ENCODE measurements at regions not wholly inside any gene's neighbourhood (a gene's known extent, or its start where the extent isn't known, plus 50 kb on each side); places are given as distances from the start of the nearest gene placed in this dataset.
"Not testable (repeated sequence)": the region's sequence is repeated elsewhere in the genome, so short reads cannot be mapped to it uniquely, and the experiment has no call there.

GRCh38 chr22:33142282-33143055 lies 84.3 kb upstream of the SYN3 start:
- WGBS (ENCODE audit: insufficient coverage, insufficient read length) = no CpG with 5 or more reads among the region's 4 CpGs
- DNase-seq (ENCODE audit: low read depth, low spot score) = no peak
- H3K27me3 ChIP-seq (ENCODE audit: control insufficient read depth, insufficient read depth, low read length) = no peaks in the 10 kb centered on the region
- no peaks in the 10 kb centered on the region for H3K9me3 ChIP-seq (ENCODE audit: control insufficient read depth, insufficient read depth, low read length)
- H3K4me3 ChIP-seq (ENCODE audit: low read length) = no peak overlapping the region
- H3K4me1 ChIP-seq (ENCODE audit: control insufficient read depth, insufficient read depth, low read length) = no peaks in the 10 kb centered on the region
- H3K27ac ChIP-seq (ENCODE audit: low read length) = no peak overlapping the region
- no peaks in the 10 kb centered on the region for H3K36me3 ChIP-seq (ENCODE audit: control insufficient read depth, insufficient read depth, low read length)

- H3K4me3 ChIP-seq (ENCODE audit: low read length) = no peak overlapping the region
- no peaks in the 10 kb centered on the region for H3K36me3 ChIP-seq (ENCODE audit: control insufficient read depth, insufficient read depth, low read length)
- DNase-seq (ENCODE audit: low read depth, low spot score) = no peak
- H3K9me3 ChIP-seq (ENCODE audit: control insufficient read depth, insufficient read depth, low read length) = no peaks in the 10 kb centered on the region
- H3K27ac ChIP-seq (ENCODE audit: low read length) = no peak overlapping the region
- no peaks in the 10 kb centered on the region for H3K27me3 ChIP-seq (ENCODE audit: control insufficient read depth, insufficient read depth, low read length)
- no peaks in the 10 kb centered on the region for H3K4me1 ChIP-seq (ENCODE audit: control insufficient read depth, insufficient read depth, low read length)
Observed at GRCh38 chr22:33139937-33140336, 81.8 kb upstream of the SYN3 start.

- H3K9me3 ChIP-seq (ENCODE audit: control insufficient read depth, insufficient read depth, low read length); H3K27me3 ChIP-seq (ENCODE audit: control insufficient read depth, insufficient read depth, low read length); H3K27ac ChIP-seq (ENCODE audit: low read length); H3K36me3 ChIP-seq (ENCODE audit: control insufficient read depth, insufficient read depth, low read length); H3K4me3 ChIP-seq (ENCODE audit: low read length); DNase-seq (ENCODE audit: low read depth, low spot score); H3K4me1 ChIP-seq (ENCODE audit: control insufficient read depth, insufficient read depth, low read length): not testable (repeated sequence)
- no CpG with 5 or more reads among the region's 5 CpGs for WGBS (ENCODE audit: insufficient coverage, insufficient read length)
Observed at GRCh38 chr22:33138333-33138732, 80.2 kb upstream of the SYN3 start.

- no peaks in the 10 kb centered on the region for H3K27me3 ChIP-seq (ENCODE audit: control insufficient read depth, insufficient read depth, low read length)
- H3K4me1 ChIP-seq (ENCODE audit: control insufficient read depth, insufficient read depth, low read length) = no peaks in the 10 kb centered on the region
- no peak overlapping the region for H3K4me3 ChIP-seq (ENCODE audit: low read length)
- no peak overlapping the region for H3K27ac ChIP-seq (ENCODE audit: low read length)
- no peaks in the 10 kb centered on the region for H3K36me3 ChIP-seq (ENCODE audit: control insufficient read depth, insufficient read depth, low read length)
- no peak for DNase-seq (ENCODE audit: low read depth, low spot score)
- H3K9me3 ChIP-seq (ENCODE audit: control insufficient read depth, insufficient read depth, low read length) = no peaks in the 10 kb centered on the region
- no CpG with 5 or more reads among the region's 9 CpGs for WGBS (ENCODE audit: insufficient coverage, insufficient read length)
Observed at GRCh38 chr22:33130473-33130872, 72.3 kb upstream of the SYN3 start.

GRCh38 chr22:33129621-33130020 lies 71.4 kb upstream of the SYN3 start:
- no peak overlapping the region for H3K27ac ChIP-seq (ENCODE audit: low read length)
- no peak for DNase-seq (ENCODE audit: low read depth, low spot score)
- no CpG with 5 or more reads among the region's 10 CpGs for WGBS (ENCODE audit: insufficient coverage, insufficient read length)
- no peaks in the 10 kb centered on the region for H3K36me3 ChIP-seq (ENCODE audit: control insufficient read depth, insufficient read depth, low read length)
- H3K4me1 ChIP-seq (ENCODE audit: control insufficient read depth, insufficient read depth, low read length) = no peaks in the 10 kb centered on the region
- H3K27me3 ChIP-seq (ENCODE audit: control insufficient read depth, insufficient read depth, low read length) = no peaks in the 10 kb centered on the region
- no peaks in the 10 kb centered on the region for H3K9me3 ChIP-seq (ENCODE audit: control insufficient read depth, insufficient read depth, low read length)
- H3K4me3 ChIP-seq (ENCODE audit: low read length) = no peak overlapping the region

- Histone ChIP-seq H3K4me3 (ENCODE audit: low read length) (no peak overlapping the region), H3K27ac (ENCODE audit: low read length) (no peak overlapping the region), H3K9me3 (ENCODE audit: control insufficient read depth, insufficient read depth, low read length) (no peaks in the 10 kb centered on the region), H3K27me3 (ENCODE audit: control insufficient read depth, insufficient read depth, low read length) (no peaks in the 10 kb centered on the region), H3K4me1 (ENCODE audit: control insufficient read depth, insufficient read depth, low read length) (no peaks in the 10 kb centered on the region), H3K36me3 (ENCODE audit: control insufficient read depth, insufficient read depth, low read length) (no peaks in the 10 kb centered on the region)
- DNase-seq (ENCODE audit: low read depth, low spot score) = peak; percentile 25
- WGBS (ENCODE audit: insufficient coverage, insufficient read length) = no CpG with 5 or more reads among the region's 3 CpGs
Observed at GRCh38 chr22:33126881-33127280, 68.7 kb upstream of the SYN3 start.

- H3K9me3 ChIP-seq (ENCODE audit: control insufficient read depth, insufficient read depth, low read length) = no peaks in the 10 kb centered on the region
- H3K4me1 ChIP-seq (ENCODE audit: control insufficient read depth, insufficient read depth, low read length) = no peaks in the 10 kb centered on the region
- no peaks in the 10 kb centered on the region for H3K36me3 ChIP-seq (ENCODE audit: control insufficient read depth, insufficient read depth, low read length)
- WGBS (ENCODE audit: insufficient coverage, insufficient read length) = no CpG with 5 or more reads among the region's 4 CpGs
- DNase-seq (ENCODE audit: low read depth, low spot score) = no peak
- no peaks in the 10 kb centered on the region for H3K27me3 ChIP-seq (ENCODE audit: control insufficient read depth, insufficient read depth, low read length)
- no peak overlapping the region for H3K27ac ChIP-seq (ENCODE audit: low read length)
- H3K4me3 ChIP-seq (ENCODE audit: low read length) = no peak overlapping the region
Observed at GRCh38 chr22:33124471-33124870, 66.3 kb upstream of the SYN3 start.

GRCh38 chr22:33122439-33122838 lies 64.3 kb upstream of the SYN3 start:
- not testable (repeated sequence) for H3K36me3 ChIP-seq (ENCODE audit: control insufficient read depth, insufficient read depth, low read length); H3K27me3 ChIP-seq (ENCODE audit: control insufficient read depth, insufficient read depth, low read length); H3K27ac ChIP-seq (ENCODE audit: low read length); H3K4me3 ChIP-seq (ENCODE audit: low read length); H3K9me3 ChIP-seq (ENCODE audit: control insufficient read depth, insufficient read depth, low read length); H3K4me1 ChIP-seq (ENCODE audit: control insufficient read depth, insufficient read depth, low read length); DNase-seq (ENCODE audit: low read depth, low spot score)
- no CpG with 5 or more reads among the region's 5 CpGs for WGBS (ENCODE audit: insufficient coverage, insufficient read length)

GRCh38 chr22:33119044-33119443 lies 60.9 kb upstream of the SYN3 start:
- no peak for DNase-seq (ENCODE audit: low read depth, low spot score)
- Histone ChIP-seq H3K4me3 (ENCODE audit: low read length) (no peak overlapping the region), H3K27me3 (ENCODE audit: control insufficient read depth, insufficient read depth, low read length) (no peaks in the 10 kb centered on the region), H3K4me1 (ENCODE audit: control insufficient read depth, insufficient read depth, low read length) (no peaks in the 10 kb centered on the region), H3K27ac (ENCODE audit: low read length) (no peak overlapping the region), H3K36me3 (ENCODE audit: control insufficient read depth, insufficient read depth, low read length) (no peaks in the 10 kb centered on the region), H3K9me3 (ENCODE audit: control insufficient read depth, insufficient read depth, low read length) (no peaks in the 10 kb centered on the region; the same call in 1 of the 2 replicates)
- no CpG with 5 or more reads among the region's 2 CpGs for WGBS (ENCODE audit: insufficient coverage, insufficient read length)

GRCh38 chr22:33117821-33118220 lies 59.6 kb upstream of the SYN3 start:
- DNase-seq (ENCODE audit: low read depth, low spot score) = no peak
- Histone ChIP-seq H3K36me3 (ENCODE audit: control insufficient read depth, insufficient read depth, low read length) (no peaks in the 10 kb centered on the region), H3K27ac (ENCODE audit: low read length) (no peak overlapping the region), H3K4me3 (ENCODE audit: low read length) (no peak overlapping the region), H3K4me1 (ENCODE audit: control insufficient read depth, insufficient read depth, low read length) (no peaks in the 10 kb centered on the region), H3K27me3 (ENCODE audit: control insufficient read depth, insufficient read depth, low read length) (no peaks in the 10 kb centered on the region), H3K9me3 (ENCODE audit: control insufficient read depth, insufficient read depth, low read length) (no peaks in the 10 kb centered on the region; the same call in 1 of the 2 replicates)

GRCh38 chr22:33116841-33117547 lies 58.8 kb upstream of the SYN3 start:
- Histone ChIP-seq H3K36me3 (ENCODE audit: control insufficient read depth, insufficient read depth, low read length) (no peaks in the 10 kb centered on the region), H3K9me3 (ENCODE audit: control insufficient read depth, insufficient read depth, low read length) (no peaks in the 10 kb centered on the region; the same call in 1 of the 2 replicates), H3K27me3 (ENCODE audit: control insufficient read depth, insufficient read depth, low read length) (no peaks in the 10 kb centered on the region), H3K27ac (ENCODE audit: low read length) (no peak overlapping the region), H3K4me1 (ENCODE audit: control insufficient read depth, insufficient read depth, low read length) (no peaks in the 10 kb centered on the region), H3K4me3 (ENCODE audit: low read length) (no peak overlapping the region)
- no peak for DNase-seq (ENCODE audit: low read depth, low spot score)
- no CpG with 5 or more reads among the region's 2 CpGs for WGBS (ENCODE audit: insufficient coverage, insufficient read length)

Measured in iPS DF 6.9 (cell line).